ENCODE measurements at regions not wholly inside any gene's neighbourhood (a gene's known extent, or its start where the extent isn't known, plus 50 kb on each side); places are given as distances from the start of the nearest gene placed in this dataset.

DNA sequence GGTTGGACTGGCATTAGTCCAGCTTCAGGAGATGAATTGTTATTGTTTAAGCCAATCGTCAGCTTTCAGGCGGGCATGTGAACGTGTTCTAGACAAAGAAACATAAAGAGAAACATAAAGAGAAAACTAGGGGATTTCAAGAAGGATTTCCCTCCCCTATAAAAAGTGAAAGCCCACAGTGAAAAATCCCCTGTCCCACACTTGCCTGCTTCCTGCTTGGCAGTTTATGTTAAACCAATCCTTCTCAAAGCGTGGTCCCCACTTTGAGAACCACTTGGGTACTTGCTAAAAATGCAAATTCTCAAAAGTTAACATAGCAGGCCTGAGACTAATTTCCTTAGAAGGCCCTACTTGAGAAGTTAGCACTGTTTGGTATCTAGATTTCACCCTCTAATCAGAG is 293.0 kb upstream of the SOX14 start:
- Mint-ChIP-seq H3K9me3 (ENCODE audit: low read depth) (no peaks in the 10 kb centered on the region), H3K4me3 (ENCODE audit: low read depth) (no peak overlapping the region), H3K27ac (no peak overlapping the region), H3K36me3 (ENCODE audit: insufficient read depth) (no peaks in the 10 kb centered on the region), H3K27me3 (peaks cover 9% of the 10 kb centered on the region), H3K4me1 (ENCODE audit: low read depth) (no peaks in the 10 kb centered on the region)
- TF ChIP-seq, protein P1, sequence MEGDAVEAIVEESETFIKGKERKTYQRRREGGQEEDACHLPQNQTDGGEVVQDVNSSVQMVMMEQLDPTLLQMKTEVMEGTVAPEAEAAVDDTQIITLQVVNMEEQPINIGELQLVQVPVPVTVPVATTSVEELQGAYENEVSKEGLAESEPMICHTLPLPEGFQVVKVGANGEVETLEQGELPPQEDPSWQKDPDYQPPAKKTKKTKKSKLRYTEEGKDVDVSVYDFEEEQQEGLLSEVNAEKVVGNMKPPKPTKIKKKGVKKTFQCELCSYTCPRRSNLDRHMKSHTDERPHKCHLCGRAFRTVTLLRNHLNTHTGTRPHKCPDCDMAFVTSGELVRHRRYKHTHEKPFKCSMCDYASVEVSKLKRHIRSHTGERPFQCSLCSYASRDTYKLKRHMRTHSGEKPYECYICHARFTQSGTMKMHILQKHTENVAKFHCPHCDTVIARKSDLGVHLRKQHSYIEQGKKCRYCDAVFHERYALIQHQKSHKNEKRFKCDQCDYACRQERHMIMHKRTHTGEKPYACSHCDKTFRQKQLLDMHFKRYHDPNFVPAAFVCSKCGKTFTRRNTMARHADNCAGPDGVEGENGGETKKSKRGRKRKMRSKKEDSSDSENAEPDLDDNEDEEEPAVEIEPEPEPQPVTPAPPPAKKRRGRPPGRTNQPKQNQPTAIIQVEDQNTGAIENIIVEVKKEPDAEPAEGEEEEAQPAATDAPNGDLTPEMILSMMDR (IDR thresholded peaks at IDR 0.05; ENCODE audit: unreplicated experiment), result no peak
- no peak for DNase-seq (ENCODE audit: low spot score, unreplicated experiment)

DNA sequence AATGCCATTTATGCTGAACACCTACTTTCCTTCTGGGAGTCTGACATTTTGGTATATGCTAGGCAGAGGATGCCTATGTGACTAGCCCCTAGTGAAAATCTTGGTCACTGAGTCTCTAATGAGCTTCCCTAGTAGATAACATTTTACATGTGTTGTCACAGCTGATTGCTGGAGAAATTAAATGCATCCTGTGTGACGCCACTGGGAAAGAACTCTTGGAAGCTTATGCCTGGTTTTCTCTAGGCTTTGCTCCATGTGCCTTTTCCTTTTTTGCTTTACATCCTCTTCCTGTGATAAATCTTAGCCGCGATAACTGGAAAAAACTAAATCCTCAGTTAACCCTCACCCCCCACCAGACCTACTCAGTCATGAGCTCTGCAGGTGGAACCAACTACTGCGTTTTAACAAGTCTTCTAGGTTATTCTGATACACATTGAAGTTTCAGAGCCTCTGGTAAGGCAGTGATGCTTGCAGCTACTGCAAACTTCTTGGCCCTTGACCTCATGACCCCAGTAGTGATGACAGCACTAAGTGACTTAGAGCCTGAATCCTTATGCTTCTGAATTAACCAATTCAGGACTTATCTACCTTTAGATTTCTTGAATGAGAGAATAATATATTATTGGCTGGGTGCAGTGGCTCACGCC is 292.4 kb upstream of the SOX14 start:
- Mint-ChIP-seq H3K27ac (no peak overlapping the region), H3K9me3 (ENCODE audit: low read depth) (no peaks in the 10 kb centered on the region), H3K27me3 (peaks cover 5% of the 10 kb centered on the region), H3K36me3 (ENCODE audit: insufficient read depth) (no peaks in the 10 kb centered on the region), H3K4me1 (ENCODE audit: low read depth) (no peaks in the 10 kb centered on the region), H3K4me3 (ENCODE audit: low read depth) (no peak overlapping the region)
- DNase-seq (ENCODE audit: low spot score, unreplicated experiment), result no peak
- TF ChIP-seq, protein P1 (IDR thresholded peaks at IDR 0.05; ENCODE audit: unreplicated experiment), result no peak

DNA sequence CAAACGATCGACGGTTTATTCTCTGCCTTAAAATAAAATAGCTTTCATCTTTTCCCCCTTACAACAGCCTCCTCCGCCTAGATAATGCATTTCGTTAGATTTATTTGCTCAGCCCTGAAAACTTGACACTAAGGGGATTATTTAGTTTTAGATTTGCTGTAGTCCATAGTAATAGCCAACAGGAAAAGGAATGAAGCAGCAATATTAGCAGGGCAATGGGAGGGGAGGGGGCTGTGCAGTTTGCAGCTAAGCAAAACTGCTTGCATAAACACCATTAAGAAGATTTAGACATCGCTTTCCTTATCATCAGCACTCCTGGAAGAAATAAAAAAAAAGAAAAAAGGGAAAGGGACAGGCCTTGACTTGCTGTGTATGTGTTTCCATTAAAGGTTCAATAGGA is 286.5 kb upstream of the SOX14 start:
- Mint-ChIP-seq H3K9me3 (ENCODE audit: low read depth) (peaks cover 11% of the 10 kb centered on the region), H3K27me3 (peaks cover 2% of the 10 kb centered on the region), H3K4me3 (ENCODE audit: low read depth) (no peak overlapping the region), H3K36me3 (ENCODE audit: insufficient read depth) (no peaks in the 10 kb centered on the region), H3K27ac (no peak overlapping the region), H3K4me1 (ENCODE audit: low read depth) (no peaks in the 10 kb centered on the region)
- DNase-seq (ENCODE audit: low spot score, unreplicated experiment), result no peak
- TF ChIP-seq, protein P1 (IDR thresholded peaks at IDR 0.05; ENCODE audit: unreplicated experiment), result no peak

DNA sequence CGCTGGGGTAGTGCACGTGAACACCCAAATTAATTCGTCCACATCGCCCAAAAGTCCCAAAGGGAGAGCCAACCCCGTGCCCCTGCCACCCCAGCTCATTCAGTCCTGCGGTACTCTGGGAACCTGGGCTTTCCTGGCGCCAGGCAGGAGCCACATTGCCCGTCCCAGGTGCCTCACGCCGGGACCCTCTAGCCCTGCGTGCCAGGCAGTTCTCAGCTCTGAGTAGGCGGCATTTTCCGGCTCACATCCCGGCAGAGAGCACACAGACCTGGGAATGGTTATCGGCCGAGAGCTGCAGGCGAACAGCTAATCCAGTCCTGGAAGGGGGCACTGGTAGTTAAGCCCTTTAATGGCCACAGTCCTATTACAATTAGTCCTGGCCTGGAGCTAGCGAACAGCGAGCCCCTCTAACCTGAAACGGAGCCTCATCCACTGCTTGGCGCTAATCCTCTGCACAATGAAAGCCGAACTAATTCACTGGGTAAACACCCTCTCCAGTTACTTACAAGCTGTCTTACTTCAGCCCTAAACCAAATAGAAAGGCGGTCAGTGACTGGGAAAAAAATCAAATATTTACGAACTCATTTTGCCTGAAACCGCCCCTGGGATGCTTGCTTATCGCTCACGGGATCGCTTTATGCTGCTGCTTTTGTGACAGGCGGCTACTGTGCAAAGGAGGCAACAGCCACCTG is 254.6 kb upstream of the SOX14 start:
- H3K4me3 Mint-ChIP-seq (ENCODE audit: low read depth), result peak overlapping the region; percentile 52
- DNase-seq (ENCODE audit: low spot score, unreplicated experiment), result peak; percentile 18

DNA sequence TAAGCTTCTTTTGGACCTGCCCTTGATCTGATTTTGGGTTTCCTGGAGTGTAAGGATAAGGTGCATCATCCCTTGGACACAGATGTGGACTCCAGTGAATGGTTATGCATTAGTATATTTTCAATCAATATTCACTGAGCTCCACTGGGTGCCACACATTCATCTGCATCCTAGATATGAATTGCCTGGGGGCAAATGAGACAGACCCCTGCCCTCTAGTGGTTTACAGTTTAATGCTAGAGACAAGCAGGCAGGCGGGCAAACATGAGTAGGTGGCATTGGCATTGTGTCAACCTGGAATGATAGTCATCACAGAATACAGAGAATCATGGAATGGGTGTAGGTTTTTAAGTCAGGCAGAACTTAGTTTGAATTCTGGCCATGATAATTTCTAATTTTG is 252.5 kb upstream of the SOX14 start:
- TF ChIP-seq, protein P1 (IDR thresholded peaks at IDR 0.05; ENCODE audit: unreplicated experiment), result no peak
- no peak overlapping the region for H3K4me3 Mint-ChIP-seq (ENCODE audit: low read depth)
- no peaks in the 10 kb centered on the region for H3K9me3 Mint-ChIP-seq (ENCODE audit: low read depth)
- peaks cover 3% of the 10 kb centered on the region for H3K4me1 Mint-ChIP-seq (ENCODE audit: low read depth)
- no peak for DNase-seq (ENCODE audit: low spot score, unreplicated experiment)
- no peaks in the 10 kb centered on the region for H3K36me3 Mint-ChIP-seq (ENCODE audit: insufficient read depth)
- no peak overlapping the region for H3K27ac Mint-ChIP-seq
- peaks cover 70% of the 10 kb centered on the region for H3K27me3 Mint-ChIP-seq

More for the DNA sequence above, 254.6 kb upstream of the SOX14 start:
- TF ChIP-seq, protein P1 (IDR thresholded peaks at IDR 0.05; ENCODE audit: unreplicated experiment), result no peak
- Mint-ChIP-seq H3K27ac (peak overlapping the region; percentile 4), H3K36me3 (ENCODE audit: insufficient read depth) (no peaks in the 10 kb centered on the region), H3K27me3 (peaks cover 59% of the 10 kb centered on the region), H3K4me1 (ENCODE audit: low read depth) (peaks cover 3% of the 10 kb centered on the region), H3K9me3 (ENCODE audit: low read depth) (no peaks in the 10 kb centered on the region)
